Right lobe of liver (tissue), 4 donors: ENCODE measurements at regions not wholly inside any gene's neighbourhood (a gene's known extent, or its start where the extent isn't known, plus 50 kb on each side); places are given as distances from the start of the nearest gene placed in this dataset.

ENCODE experiments used
- POLR2A ChIP-seq: fragments of 450-650 bp; IDR thresholded peaks from one replicate; pipeline ENCODE4 v1.6.1; 2017; ENCODE audit warnings: antibody characterized with exemption, mild to moderate bottlenecking
- TF ChIP-seq, protein P1 (sequence below), 4 donors: fragments of 200-600 bp in 3 of 4; fragments of 450-650 bp in 1 of 4; IDR thresholded peaks; one replicate each; pipeline versions ENCODE4 v1.5.1 to v1.8.0; 2016 to 2022; ENCODE audit warnings: antibody characterized with exemption in 4 of 4, mild to moderate bottlenecking in 2 of 4
- donor health status: DM: no; HTN: no; CAD: no.
- donor health status: DM: no; HTN: no; CAD: no.
- donor health status: DM: no; HTN: yes; CAD: no.

DNA sequence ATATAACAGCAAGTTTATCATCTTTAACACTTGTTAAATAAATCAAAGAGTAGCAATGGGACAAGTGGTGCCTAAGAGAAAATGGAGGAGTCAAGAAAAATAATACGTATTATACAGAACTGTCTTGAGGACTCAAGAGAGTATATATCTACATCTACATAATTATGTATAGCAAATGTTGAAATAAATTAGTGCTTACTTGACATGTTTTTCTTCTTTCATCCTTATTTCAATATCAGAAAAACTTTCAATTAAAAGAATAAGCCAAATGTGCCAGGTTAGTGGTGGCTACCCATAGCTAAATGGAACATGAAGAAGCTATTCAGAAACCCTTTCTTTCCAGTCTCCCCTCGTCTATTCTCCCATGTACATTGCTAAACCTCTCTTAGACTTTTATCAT, 267.3 kb upstream of the SPOPL start:
- TF ChIP-seq POLR2A, result no peak
- TF ChIP-seq, protein P1, sequence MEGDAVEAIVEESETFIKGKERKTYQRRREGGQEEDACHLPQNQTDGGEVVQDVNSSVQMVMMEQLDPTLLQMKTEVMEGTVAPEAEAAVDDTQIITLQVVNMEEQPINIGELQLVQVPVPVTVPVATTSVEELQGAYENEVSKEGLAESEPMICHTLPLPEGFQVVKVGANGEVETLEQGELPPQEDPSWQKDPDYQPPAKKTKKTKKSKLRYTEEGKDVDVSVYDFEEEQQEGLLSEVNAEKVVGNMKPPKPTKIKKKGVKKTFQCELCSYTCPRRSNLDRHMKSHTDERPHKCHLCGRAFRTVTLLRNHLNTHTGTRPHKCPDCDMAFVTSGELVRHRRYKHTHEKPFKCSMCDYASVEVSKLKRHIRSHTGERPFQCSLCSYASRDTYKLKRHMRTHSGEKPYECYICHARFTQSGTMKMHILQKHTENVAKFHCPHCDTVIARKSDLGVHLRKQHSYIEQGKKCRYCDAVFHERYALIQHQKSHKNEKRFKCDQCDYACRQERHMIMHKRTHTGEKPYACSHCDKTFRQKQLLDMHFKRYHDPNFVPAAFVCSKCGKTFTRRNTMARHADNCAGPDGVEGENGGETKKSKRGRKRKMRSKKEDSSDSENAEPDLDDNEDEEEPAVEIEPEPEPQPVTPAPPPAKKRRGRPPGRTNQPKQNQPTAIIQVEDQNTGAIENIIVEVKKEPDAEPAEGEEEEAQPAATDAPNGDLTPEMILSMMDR (IDR thresholded peaks at IDR 0.05), result no peak
